Brain microvascular endothelial cell (primary cell): ENCODE measurements at regions not wholly inside any gene's neighbourhood (a gene's known extent, or its start where the extent isn't known, plus 50 kb on each side); places are given as distances from the start of the nearest gene placed in this dataset.

Source experiments
- DNase-seq: peaks from one replicate; pipeline ENCODE4 v3.0.0-alpha.2; 2020
- H3K27ac ChIP-seq: fragments of 250-450 bp; sonication (Bioruptor Pico); 2 replicates; pipeline ENCODE4 v1.5.1; 2020; ENCODE audit warnings: mild to moderate bottlenecking, moderate library complexity
- H3K27me3 ChIP-seq: fragments of 250-450 bp; sonication (Bioruptor Pico); replicated peaks from 2 replicates; pipeline ENCODE4 v1.5.1; 2020; ENCODE audit warnings: mild to moderate bottlenecking
- H3K36me3 ChIP-seq: fragments of 250-450 bp; sonication (Bioruptor Pico); replicated peaks from 2 replicates; pipeline ENCODE4 v1.5.1; 2020; ENCODE audit warnings: mild to moderate bottlenecking
- H3K4me3 ChIP-seq: 2 replicates; pipeline ENCODE4 v1.5.1; 2011; ENCODE audit warnings: low read depth, mild to moderate bottlenecking, control low read depth, low read length, moderate library complexity
- CTCF ChIP-seq: IDR thresholded peaks from 2 replicates; pipeline ENCODE4 v1.5.1; 2011; ENCODE audit warnings: low read depth, mild to moderate bottlenecking, moderate library complexity, low read length, control low read depth, inconsistent platforms; ENCODE audit errors: missing control alignments
- in situ Hi-C: cut with HindIII; loops from 2 replicates; pipeline ENCODE4 v1.10.0; 2017; ENCODE audit warnings: low sequenced_read_pairs, low pct_ligation_motif_present

DNA sequence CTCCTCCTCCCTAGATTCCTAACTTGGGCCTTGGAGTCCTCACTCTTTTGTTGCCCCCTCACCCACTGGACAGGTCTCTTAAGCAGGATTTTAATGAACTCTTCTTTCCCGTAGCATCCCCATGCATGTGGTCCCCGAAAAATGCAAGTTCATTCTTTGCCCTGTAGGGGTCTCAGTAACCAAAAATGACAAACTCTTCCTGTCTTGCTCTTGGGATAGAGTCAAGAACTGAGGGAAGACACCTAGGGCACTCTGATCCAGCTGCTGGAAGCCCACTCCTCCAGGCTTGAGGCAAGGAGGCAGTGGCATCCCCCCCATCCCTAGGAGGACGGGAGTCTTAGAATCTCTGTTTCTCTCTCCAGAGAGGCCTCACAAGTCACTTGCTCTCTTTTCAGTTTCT is 987.0 kb downstream of the DIAPH3 start:
- Histone ChIP-seq H3K27ac (no peak overlapping the region), H3K36me3 (no peaks in the 10 kb centered on the region), H3K4me3 (no peak overlapping the region), H3K27me3 (no peaks in the 10 kb centered on the region)
- DNase-seq, result no peak
- TF ChIP-seq CTCF, result peak; percentile 35
- in situ Hi-C loops, result no loop called here

- TF ChIP-seq CTCF, result peak; percentile 68
- in situ Hi-C loops, result no loop called here
- Histone ChIP-seq H3K4me3 (no peak overlapping the region), H3K27me3 (no peaks in the 10 kb centered on the region), H3K36me3 (no peaks in the 10 kb centered on the region), H3K27ac (no peak overlapping the region)
- peak; percentile 4 for DNase-seq
Measured at GRCh38 chr13:59178344-59178743, 985.4 kb downstream of the DIAPH3 start.

DNA sequence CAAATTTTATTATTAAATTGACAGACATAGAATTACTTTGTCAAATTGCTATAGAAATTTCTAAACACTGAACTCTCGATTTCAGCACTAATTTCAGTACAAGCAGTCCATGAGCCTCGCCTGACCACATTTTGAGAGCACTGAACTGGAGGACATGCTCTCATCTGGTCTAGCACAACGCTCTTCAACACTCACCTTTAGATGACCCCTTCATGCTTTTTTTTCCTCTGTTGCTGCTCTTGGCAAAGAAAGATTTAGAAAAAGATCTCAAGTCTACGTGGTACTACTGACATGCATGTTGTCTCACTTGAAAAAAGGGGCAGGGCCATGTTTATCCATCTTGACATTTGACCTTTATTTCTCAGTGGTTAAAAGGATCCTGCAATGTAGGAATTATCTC is 981.5 kb downstream of the DIAPH3 start:
- no peak for DNase-seq

DNA sequence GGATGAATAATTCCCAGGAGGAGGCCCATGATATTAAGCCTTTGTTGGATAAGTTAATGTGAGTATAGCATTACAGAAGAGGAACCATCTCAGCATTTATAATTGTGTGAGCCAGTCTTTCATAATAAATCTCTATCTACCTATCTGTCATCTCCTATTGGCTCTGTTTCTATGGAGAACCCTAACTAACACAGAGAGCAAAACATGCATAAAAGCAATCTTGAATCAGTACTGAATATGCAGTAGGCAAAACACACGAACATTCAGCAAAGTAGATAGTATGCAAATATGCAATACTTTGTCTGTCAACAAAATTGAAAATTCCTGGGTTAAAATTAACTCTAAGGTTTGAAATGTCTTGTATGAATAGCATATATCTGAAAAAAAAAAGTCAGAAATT is 966.3 kb downstream of the DIAPH3 start:
- in situ Hi-C loops, result no loop called here
- no peak overlapping the region for H3K27ac ChIP-seq
- H3K27me3 ChIP-seq, result no peaks in the 10 kb centered on the region
- no peak overlapping the region for H3K4me3 ChIP-seq
- DNase-seq, result no peak
- H3K36me3 ChIP-seq, result no peaks in the 10 kb centered on the region
- TF ChIP-seq CTCF, result no peak

More for the DNA sequence above, 981.5 kb downstream of the DIAPH3 start:
- H3K36me3 ChIP-seq, result no peaks in the 10 kb centered on the region
- no peak overlapping the region for H3K27ac ChIP-seq
- TF ChIP-seq CTCF, result no peak
- H3K4me3 ChIP-seq, result no peak overlapping the region
- in situ Hi-C loops, result no loop called here
- H3K27me3 ChIP-seq, result no peaks in the 10 kb centered on the region

GRCh38 chr13:59201841-59202240 is 961.9 kb downstream of the DIAPH3 start:
- in situ Hi-C loops, result no loop called here
- H3K27me3 ChIP-seq, result no peaks in the 10 kb centered on the region
- DNase-seq, result no peak
- no peak overlapping the region for H3K27ac ChIP-seq
- TF ChIP-seq CTCF, result no peak
- no peaks in the 10 kb centered on the region for H3K36me3 ChIP-seq
- no peak overlapping the region for H3K4me3 ChIP-seq

DNA sequence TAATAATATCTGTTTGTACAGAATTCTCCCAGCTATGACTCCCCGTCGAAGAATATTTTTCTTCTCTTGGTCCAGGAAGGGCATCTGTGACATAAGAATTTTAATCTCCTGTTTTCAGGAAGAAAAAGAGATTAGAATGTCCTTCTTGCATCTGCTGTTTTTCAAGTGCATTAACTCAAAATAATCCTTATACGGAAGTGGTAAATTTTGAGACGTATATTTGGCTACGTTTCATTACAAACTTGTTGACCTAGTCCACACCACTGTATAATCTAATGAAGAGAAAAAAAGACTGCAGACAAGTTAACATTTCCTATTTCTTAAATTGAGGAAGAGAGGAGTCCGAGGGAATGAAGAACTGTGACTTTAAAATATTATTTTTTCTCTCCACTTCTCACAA is 959.9 kb downstream of the DIAPH3 start:
- no peaks in the 10 kb centered on the region for H3K36me3 ChIP-seq
- TF ChIP-seq CTCF, result no peak
- no peak for DNase-seq

More for the DNA sequence above, 959.9 kb downstream of the DIAPH3 start:
- in situ Hi-C loops, result no loop called here
- no peak overlapping the region for H3K27ac ChIP-seq
- no peaks in the 10 kb centered on the region for H3K27me3 ChIP-seq
- H3K4me3 ChIP-seq, result no peak overlapping the region
